Loucy (cell line): ENCODE measurements at regions not wholly inside any gene's neighbourhood (a gene's known extent, or its start where the extent isn't known, plus 50 kb on each side); places are given as distances from the start of the nearest gene placed in this dataset.

Experiments
- CTCF ChIP-seq: fragments of 200-600 bp; sonication (generic); conservative IDR thresholded peaks from 2 replicates; pipeline ENCODE4 v1.5.1; 2014; ENCODE audit warnings: mild to moderate bottlenecking, antibody characterized with exemption, low read length
- EZH2phosphoT487 ChIP-seq: fragments of 200-600 bp; IDR thresholded peaks from 2 replicates; pipeline ENCODE4 v1.6.1; 2018; ENCODE audit warnings: antibody characterized with exemption, mild to moderate bottlenecking, moderate library complexity, borderline replicate concordance

DNA sequence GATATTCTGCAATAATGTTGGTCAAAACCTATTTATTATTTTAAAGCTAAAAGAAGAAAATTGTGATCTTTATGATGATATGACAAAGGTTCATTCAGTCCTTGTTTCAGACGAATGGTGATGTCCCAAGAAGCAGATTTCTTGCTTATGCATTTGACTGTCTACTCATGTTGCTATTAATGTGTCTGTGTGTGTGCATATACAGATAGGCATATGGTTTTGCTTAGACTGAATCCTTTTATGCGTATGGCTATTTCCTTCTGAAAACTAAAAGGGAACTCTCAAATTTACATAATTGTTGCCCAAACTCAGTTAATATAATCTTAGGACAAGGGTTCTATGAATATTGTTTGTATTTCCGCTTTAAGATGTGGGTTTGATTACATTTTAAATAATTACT is 632.3 kb upstream of the SETBP1 start:
- TF ChIP-seq CTCF, result no peak
- TF ChIP-seq EZH2phosphoT487, result no peak
